SKM-1 (cell line): ENCODE measurements at regions not wholly inside any gene's neighbourhood (a gene's known extent, or its start where the extent isn't known, plus 50 kb on each side); places are given as distances from the start of the nearest gene placed in this dataset.

ENCODE experiments used
- DNase-seq: peaks from one replicate; lab custom pipeline; 2025; ENCODE audit not compliant: unreplicated experiment; lab: John Stamatoyannopoulos, UW

DNA sequence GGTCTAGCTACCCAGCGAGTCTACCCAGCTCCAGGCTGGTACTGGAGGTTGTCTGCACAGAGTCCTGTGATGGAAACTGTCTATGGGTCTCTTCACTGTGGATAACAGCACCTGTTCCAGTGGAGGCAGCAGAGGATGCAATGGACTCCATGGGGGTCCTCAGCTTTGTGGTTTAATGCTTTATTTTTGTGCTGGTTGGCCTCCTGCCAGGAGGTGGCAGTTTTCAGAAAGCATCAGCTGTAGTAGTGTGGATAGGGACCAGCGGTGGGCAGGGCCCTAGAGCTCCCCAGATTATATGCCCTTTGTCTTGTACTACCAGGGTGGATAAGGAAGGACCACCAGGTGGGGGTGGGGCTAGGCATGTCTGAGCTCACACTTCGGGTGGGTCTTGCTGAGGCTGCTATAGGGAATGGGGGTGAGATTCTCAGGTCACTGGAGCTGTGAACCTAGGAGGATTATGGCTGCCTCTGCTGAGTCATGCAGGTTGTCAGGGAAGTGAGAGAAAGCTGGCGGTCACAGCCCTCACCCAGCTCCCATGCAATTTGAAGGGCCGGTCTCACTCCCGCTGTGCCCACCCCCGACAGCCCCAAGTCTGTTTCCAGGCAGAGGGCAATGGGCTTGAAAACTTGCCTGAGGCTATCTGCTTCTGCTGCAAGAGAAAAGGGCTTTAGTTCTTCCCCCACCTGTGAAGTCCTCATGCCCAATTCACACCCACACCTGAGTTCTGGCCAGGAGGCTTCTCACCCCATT lies 397.1 kb downstream of the TLE1 start:
- no peak for DNase-seq

- no peak for DNase-seq
Measured at GRCh38 chr9:81289622-81290021, 399.7 kb downstream of the TLE1 start.

DNA sequence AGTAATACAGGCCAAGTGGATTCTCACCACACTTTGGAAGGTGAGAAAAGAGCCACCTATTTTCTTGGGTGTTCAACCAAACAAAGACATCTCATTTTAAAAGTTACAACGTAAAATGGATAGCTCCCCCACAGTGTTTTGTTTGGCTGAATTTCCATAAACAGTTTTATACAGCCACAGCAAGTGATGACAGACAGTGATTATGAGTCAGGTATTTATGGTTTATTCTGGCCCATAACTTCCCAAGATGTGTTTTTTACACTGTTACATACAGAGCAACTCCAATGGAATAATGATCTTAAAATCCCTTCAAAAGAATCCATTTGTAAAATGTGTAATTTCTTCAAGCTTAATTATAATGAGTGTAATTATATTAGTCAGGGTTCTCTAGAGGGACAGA lies 421.3 kb downstream of the TLE1 start:
- no peak for DNase-seq

- DNase-seq: no peak
Measured at GRCh38 chr9:81266674-81267073, 422.7 kb downstream of the TLE1 start.

GRCh38 chr9:81266086-81266485 lies 423.3 kb downstream of the TLE1 start:
- DNase-seq: no peak

GRCh38 chr9:81264516-81264915 lies 424.8 kb downstream of the TLE1 start:
- DNase-seq: no peak

DNA sequence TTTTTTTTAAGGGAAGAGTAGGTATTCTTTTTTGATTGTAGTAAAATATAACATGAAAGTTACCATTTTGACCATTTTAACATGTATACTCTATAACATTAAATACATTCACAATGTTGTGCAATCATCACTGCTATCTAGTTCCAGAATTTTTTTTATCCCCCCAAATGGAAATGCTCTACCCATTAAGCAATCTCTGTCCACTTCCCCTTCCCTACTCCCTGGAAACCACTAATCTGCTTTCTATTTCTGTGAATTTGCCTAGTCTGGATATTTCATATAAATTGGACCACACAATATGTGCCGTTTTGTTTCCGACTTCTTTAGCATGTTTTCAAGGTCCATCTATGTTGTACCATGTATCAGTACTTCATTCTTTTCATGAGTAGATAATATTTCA lies 429.5 kb downstream of the TLE1 start:
- no peak for DNase-seq

DNA sequence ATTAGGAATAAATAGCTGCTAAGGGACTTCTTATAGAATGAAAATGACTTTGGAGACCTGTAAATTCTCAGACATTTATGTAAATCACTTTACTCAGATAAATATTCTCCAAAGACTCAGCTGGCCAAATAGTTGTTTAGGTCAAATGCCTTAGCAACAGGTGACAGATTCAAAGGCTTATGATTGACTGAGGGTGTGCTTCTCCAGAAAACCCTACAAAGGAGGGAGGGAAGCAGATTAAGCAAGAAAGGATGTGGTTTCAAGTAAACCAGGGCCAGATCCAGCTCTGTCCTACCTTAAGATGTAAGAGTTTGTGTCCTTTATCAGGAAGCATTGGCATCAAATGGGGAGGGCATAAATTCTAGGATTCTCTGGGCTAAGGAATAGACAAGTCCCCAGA lies 433.0 kb downstream of the TLE1 start:
- DNase-seq: no peak

- no peak for DNase-seq
Measured at GRCh38 chr9:81250606-81251005, 438.7 kb downstream of the TLE1 start.

DNA sequence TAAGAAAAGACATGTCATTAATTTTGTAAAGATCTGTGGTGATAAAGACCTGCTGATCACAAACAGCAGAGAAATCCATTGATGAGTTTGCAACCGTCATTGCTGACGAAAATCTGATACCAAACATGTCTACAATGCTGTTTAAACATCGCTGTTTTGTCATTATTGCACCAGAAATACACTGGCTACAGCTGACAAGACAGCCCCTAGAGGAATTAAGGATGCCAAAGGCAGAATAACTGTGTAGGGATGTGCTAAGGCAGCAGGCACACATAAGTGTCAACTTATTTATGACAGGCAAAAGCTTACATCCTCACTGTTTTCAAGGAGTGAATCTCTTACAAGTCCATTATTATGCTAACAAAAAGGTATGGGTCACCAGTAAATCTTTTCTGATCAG lies 439.3 kb downstream of the TLE1 start:
- DNase-seq: no peak

GRCh38 chr9:81245254-81245956 lies 443.9 kb downstream of the TLE1 start:
- DNase-seq: no peak

- no peak for DNase-seq
Measured at GRCh38 chr9:81244631-81245030, 444.7 kb downstream of the TLE1 start.

- no peak for DNase-seq
Measured at GRCh38 chr9:81242866-81243265, 446.5 kb downstream of the TLE1 start.

DNA sequence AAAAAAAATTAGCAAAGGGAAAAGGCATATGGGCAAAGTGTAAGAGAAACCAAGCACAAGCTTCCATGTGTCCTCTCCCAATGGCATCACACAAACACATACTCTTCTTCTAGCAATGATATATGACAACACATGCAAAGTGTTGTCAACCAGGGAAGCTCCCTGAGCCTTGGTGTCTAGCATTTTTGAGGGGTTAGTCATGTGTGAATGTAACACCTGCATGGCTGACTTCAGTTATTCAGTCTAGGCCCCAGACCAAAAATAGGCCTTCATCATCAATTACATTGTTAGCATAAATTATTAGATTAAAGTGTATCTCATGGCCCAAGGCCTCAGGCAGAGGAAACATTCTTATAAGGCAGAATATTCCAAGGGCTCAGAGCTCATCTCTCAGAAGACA lies 450.0 kb downstream of the TLE1 start:
- no peak for DNase-seq

DNA sequence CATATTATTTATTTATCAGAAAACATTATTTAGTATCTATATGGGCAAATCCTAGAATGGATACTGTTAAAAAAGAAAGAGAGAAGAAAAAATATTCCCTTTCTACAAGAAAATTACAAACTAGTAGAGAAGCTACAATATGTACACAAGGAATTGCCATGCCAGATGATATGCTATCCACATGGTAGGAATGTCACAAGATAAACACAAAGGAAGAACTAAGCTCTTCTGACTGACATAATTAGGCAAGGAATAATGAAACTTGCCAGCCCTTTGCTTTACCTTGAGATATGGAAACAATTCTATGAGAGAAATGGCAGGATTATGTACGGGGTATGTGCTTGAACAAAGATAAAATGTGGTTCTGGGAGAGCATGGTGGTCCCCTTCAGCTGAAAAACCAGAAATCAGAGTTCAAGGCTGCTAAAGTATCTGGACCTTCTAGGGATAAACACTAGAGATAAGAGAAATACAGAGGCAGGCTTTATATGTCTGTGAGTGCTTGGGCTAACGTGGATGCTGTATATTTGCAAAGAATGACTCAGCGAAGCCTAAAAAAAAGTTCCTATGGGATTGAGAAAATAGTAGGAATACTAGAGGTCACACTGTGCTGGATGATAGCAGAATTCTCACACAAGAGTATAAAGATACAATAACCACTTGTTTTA lies 451.6 kb downstream of the TLE1 start:
- no peak for DNase-seq

GRCh38 chr9:81234924-81235610 lies 454.3 kb downstream of the TLE1 start:
- DNase-seq: no peak

DNA sequence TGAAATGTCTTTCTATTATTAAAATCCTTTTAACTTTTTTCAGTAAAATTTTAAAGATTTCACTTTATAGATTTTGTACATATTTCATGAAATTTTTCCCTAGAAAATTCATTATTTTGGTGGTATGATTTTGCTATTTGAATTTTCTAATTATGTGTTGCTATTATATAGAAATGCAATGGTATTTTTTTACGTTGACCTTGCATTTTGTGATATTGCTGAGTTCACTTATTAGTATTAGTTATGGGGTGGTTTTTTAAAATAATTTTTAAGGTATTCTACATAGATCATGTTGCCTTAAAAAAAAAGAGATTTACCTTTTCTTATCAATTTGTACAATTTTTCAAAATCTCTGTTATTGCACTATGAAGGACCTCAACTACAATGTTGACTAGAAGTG lies 458.3 kb downstream of the TLE1 start:
- DNase-seq: no peak

- DNase-seq: no peak
Measured at GRCh38 chr9:81227507-81228245, 461.7 kb downstream of the TLE1 start.

- no peak for DNase-seq
Measured at GRCh38 chr9:81225596-81225995, 463.8 kb downstream of the TLE1 start.

DNA sequence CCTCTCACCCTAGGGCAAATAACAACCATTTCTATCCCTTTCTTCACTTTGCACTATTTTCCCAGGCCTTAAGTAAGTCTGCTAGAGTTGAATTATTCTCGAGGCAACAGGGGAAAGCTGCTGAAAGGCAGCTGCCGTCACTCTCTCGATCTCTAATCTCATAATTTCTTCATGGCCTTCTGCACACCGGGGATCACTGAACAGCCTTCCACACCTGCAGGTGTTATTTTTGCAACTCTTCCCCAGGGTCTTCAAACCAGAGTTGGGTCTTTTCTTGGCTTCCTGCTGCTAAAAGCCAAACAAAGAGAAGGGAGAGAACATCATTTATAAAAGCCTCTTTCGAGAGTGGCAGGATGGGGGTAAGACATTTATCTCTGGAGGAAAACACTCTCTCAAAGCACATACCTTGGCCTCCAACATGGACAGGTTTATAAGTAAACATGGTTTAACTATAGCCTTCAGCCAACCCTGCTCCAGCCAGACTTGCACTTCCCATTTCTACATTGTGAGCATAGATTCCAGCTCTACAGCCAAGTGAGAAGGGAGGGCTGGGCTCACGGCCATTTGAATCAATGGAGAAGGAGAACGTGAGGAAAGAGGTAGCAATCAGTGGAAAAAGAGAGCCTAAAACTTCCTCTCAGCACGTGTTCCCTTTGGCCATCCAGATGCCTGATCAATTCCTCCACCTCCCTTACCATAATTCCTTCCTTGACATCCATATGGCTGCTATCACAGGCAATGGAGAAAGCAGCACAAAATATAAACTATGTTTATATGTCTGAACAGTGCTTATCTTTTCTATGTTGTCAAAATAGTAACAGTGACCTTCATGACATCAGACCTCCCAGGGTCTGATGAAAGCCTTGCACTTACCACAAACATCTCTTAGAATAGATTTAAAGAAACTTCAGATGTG lies 464.9 kb downstream of the TLE1 start:
- DNase-seq: no peak
